Endothelial cell of umbilical vein (primary cell): ENCODE measurements at regions not wholly inside any gene's neighbourhood (a gene's known extent, or its start where the extent isn't known, plus 50 kb on each side); places are given as distances from the start of the nearest gene placed in this dataset.

Source experiments
- BruUV-seq: library from RNA; stranded (reverse); fragments of 400-500 nt; replicated peaks from 2 replicates; lab custom pipeline; 2021; lab: Mats Ljungman, UMichigan
- CTCF ChIA-PET: fragments of 300-600, 350-600 bp; sonication (Branson Sonifier 250); formaldehyde crosslinking; loops from one replicate; lab custom pipeline; 2021; ENCODE audit warnings: antibody characterized with exemption, inconsistent platforms; lab: Charles Lee
- POLR2A ChIA-PET: fragments of 300-600, 350-600 bp; sonication (Branson Sonifier 250); formaldehyde crosslinking; loops from one replicate; lab custom pipeline; 2021; ENCODE audit warnings: antibody characterized with exemption, inconsistent platforms; lab: Charles Lee
- DNase-seq: peaks from one replicate; pipeline ENCODE4 v3.0.0-alpha.2; 2011; ENCODE audit warnings: low read depth, low spot score
- FAIRE-seq: peaks from 2 replicates; lab custom pipeline; 2011; peaks lifted over from hg19 to GRCh38; lab: Jason Lieb, UNC
- H2AFZ ChIP-seq: 2 replicates; pipeline ENCODE4 v1.6.0; 2012; ENCODE audit warnings: low read depth, low read length, control low read depth, inconsistent platforms
- H3K27ac ChIP-seq: 2 replicates; pipeline ENCODE4 v1.5.1; 2011; ENCODE audit warnings: low read depth, mild to moderate bottlenecking, control low read depth, low read length, moderate library complexity; ENCODE audit not compliant: insufficient read depth
- H3K27me3 ChIP-seq, 2 experiments: 2 replicates each; pipeline versions ENCODE4 v1.6.0 to v1.6.1; 2011; ENCODE audit warnings: low read length in 2 of 2, mixed read lengths in 1 of 2; ENCODE audit not compliant: control insufficient read depth in 2 of 2, insufficient read depth in 2 of 2
- H3K36me3 ChIP-seq, 2 experiments: 2 replicates in 1 of 2; 3 replicates in 1 of 2; pipeline ENCODE4 v1.5.1; 2011; ENCODE audit warnings: low read length in 2 of 2, mild to moderate bottlenecking in 1 of 2, moderate library complexity in 1 of 2; ENCODE audit not compliant: control insufficient read depth in 2 of 2, insufficient read depth in 2 of 2; ENCODE audit errors: extremely low read depth in 1 of 2
- H3K4me1 ChIP-seq: 3 replicates; pipeline ENCODE4 v1.5.1; 2011; ENCODE audit warnings: mild to moderate bottlenecking, low read length; ENCODE audit not compliant: control insufficient read depth, insufficient read depth; ENCODE audit errors: extremely low read depth
- H3K4me2 ChIP-seq: 2 replicates; pipeline ENCODE4 v1.6.1; 2011; ENCODE audit warnings: low read length, control low read depth, mixed read lengths; ENCODE audit not compliant: insufficient read depth
- H3K4me3 ChIP-seq, 3 experiments: fragments of 200-600 bp in 1 of 3; sonication (generic), shearing (Covaris generic) in 1 of 3; replicated peaks in 1 of 3; 2 replicates each; pipeline ENCODE4 v1.5.1; 2011 to 2016; ENCODE audit warnings: control low read depth in 3 of 3, low read length in 3 of 3, mild to moderate bottlenecking in 2 of 3, inconsistent platforms in 1 of 3, low read depth in 1 of 3, moderate library complexity in 1 of 3; ENCODE audit not compliant: insufficient read depth in 1 of 3
- H3K79me2 ChIP-seq: 2 replicates; pipeline ENCODE4 v1.6.0; 2012; ENCODE audit warnings: low read length, inconsistent platforms; ENCODE audit not compliant: control insufficient read depth, insufficient read depth
- H3K9ac ChIP-seq: replicated peaks from 2 replicates; pipeline ENCODE3; 2011; ENCODE audit warnings: low read length, control low read depth; ENCODE audit not compliant: insufficient read depth; ENCODE audit errors: extremely low read depth
- H3K9me1 ChIP-seq: replicated peaks from 3 replicates; pipeline ENCODE4 v1.6.0; 2011; ENCODE audit warnings: mild to moderate bottlenecking, low read length; ENCODE audit not compliant: control insufficient read depth, insufficient read depth; ENCODE audit errors: extremely low read depth
- H3K9me3 ChIP-seq: replicated peaks from 2 replicates; pipeline ENCODE4 v1.5.1; 2012; ENCODE audit warnings: low read length, inconsistent platforms; ENCODE audit not compliant: control insufficient read depth, insufficient read depth
- H4K20me1 ChIP-seq: replicated peaks from 2 replicates; pipeline ENCODE3; 2011; ENCODE audit warnings: mild to moderate bottlenecking, low read length; ENCODE audit not compliant: control insufficient read depth, insufficient read depth; ENCODE audit errors: extremely low read depth
- CTCF ChIP-seq, 2 donors: IDR thresholded peaks; 1 replicate in 1 of 2; 2 replicates in 1 of 2; pipeline ENCODE4 v1.5.1; 2011; ENCODE audit warnings: low read length in 2 of 2, mild to moderate bottlenecking in 2 of 2, moderate library complexity in 2 of 2, control low read depth in 1 of 2, inconsistent platforms in 1 of 2, low read depth in 1 of 2; ENCODE audit not compliant: insufficient read depth in 1 of 2; ENCODE audit errors: extremely low read depth in 1 of 2
- EZH2 ChIP-seq: IDR thresholded peaks from 2 replicates; pipeline ENCODE4 v1.6.1; 2012; ENCODE audit warnings: borderline replicate concordance, low read depth, mild to moderate bottlenecking, moderate library complexity, low read length, inconsistent platforms; ENCODE audit not compliant: severe bottlenecking
- FOS ChIP-seq: IDR thresholded peaks from 2 replicates; pipeline ENCODE4 v1.6.1; 2011; ENCODE audit warnings: mild to moderate bottlenecking, low read length, moderate library complexity, borderline replicate concordance; ENCODE audit not compliant: insufficient read depth
- GATA2 ChIP-seq: IDR thresholded peaks from 2 replicates; pipeline ENCODE4 v1.7.0; 2011; ENCODE audit warnings: low read depth, mild to moderate bottlenecking, moderate library complexity, mixed read lengths, low read length; ENCODE audit not compliant: insufficient read length, insufficient read depth
- JUN ChIP-seq: IDR thresholded peaks from 2 replicates; pipeline ENCODE4 v1.6.1; 2011; ENCODE audit warnings: borderline replicate concordance, low read depth; ENCODE audit not compliant: insufficient read length, insufficient read depth
- MAX ChIP-seq: IDR thresholded peaks from 2 replicates; pipeline ENCODE4 v1.6.1; 2011; ENCODE audit not compliant: insufficient read depth, insufficient read length
- MYC ChIP-seq: IDR thresholded peaks from one replicate; pipeline ENCODE4 v1.6.1; 2011; ENCODE audit warnings: mild to moderate bottlenecking, low read depth, low read length
- POLR2A ChIP-seq: IDR thresholded peaks from 2 replicates; pipeline ENCODE4 v1.6.1; 2012; ENCODE audit warnings: low read depth, mild to moderate bottlenecking, control low read depth, low read length
- POLR2AphosphoS5 ChIP-seq: IDR thresholded peaks from 2 replicates; pipeline ENCODE4 v1.6.1; 2012; ENCODE audit warnings: low read depth, mild to moderate bottlenecking, control low read depth, low read length, moderate library complexity; ENCODE audit not compliant: insufficient read depth
- dilution Hi-C: fragments of 300-500 bp; cut with MboI; formaldehyde crosslinking; loops from one replicate; pipeline ENCODE4 v1.15.0; 2019; ENCODE audit warnings: low sequenced_read_pairs; ENCODE audit not compliant: extremely low pct_ligation_motif_present
- intact Hi-C: fragments of 100-400 bp; cut with micrococcal nuclease; formaldehyde crosslinking; loops from one replicate; pipeline ENCODE4 v1.10.0; 2022

- no peak overlapping the region for H3K4me3 ChIP-seq
- POLR2A ChIA-PET: no interaction called here
- intact Hi-C loops: no loop called here
- H3K79me2 ChIP-seq: no peaks in the 10 kb centered on the region
- no peak for TF ChIP-seq MAX
- CTCF ChIA-PET: no interaction called here
- peaks cover 0 to 2% of the 10 kb centered on the region in 2 experiments for H3K27me3 ChIP-seq
- H3K9me3 ChIP-seq: no peaks in the 10 kb centered on the region
- H3K4me2 ChIP-seq: no peak overlapping the region
- FAIRE-seq (no peak), DNase-seq (no peak)
- peaks cover 13% of the 10 kb centered on the region for H3K4me1 ChIP-seq
- no peaks in the 10 kb centered on the region for H4K20me1 ChIP-seq
- H2AFZ ChIP-seq: no peak overlapping the region
- no peaks in the 10 kb centered on the region for H3K36me3 ChIP-seq
- BruUV-seq: no TSS peak
- H3K27ac ChIP-seq: no peak overlapping the region
- dilution Hi-C loops: no loop called here
- H3K9me1 ChIP-seq: no peaks in the 10 kb centered on the region
- H3K9ac ChIP-seq: no peak overlapping the region
These were observed 336.6 kb upstream of the GATB start for GRCh38 chr4:152097371-152097770.

- H3K4me3 ChIP-seq: no peak overlapping the region
- peaks cover 9% of the 10 kb centered on the region for H3K4me1 ChIP-seq
- H3K27ac ChIP-seq: no peak overlapping the region
- H3K9me3 ChIP-seq: no peaks in the 10 kb centered on the region
- no peak overlapping the region for H3K4me2 ChIP-seq
- intact Hi-C loops: no loop called here
- no peaks in the 10 kb centered on the region for H3K9me1 ChIP-seq
- H4K20me1 ChIP-seq: no peaks in the 10 kb centered on the region
- DNase-seq: no peak
- no peak overlapping the region for H2AFZ ChIP-seq
- H3K79me2 ChIP-seq: no peaks in the 10 kb centered on the region
- ChIA-PET POLR2A (no interaction called here), CTCF (no interaction called here)
- H3K27me3 ChIP-seq: peaks cover 0 to 2% of the 10 kb centered on the region in 2 experiments
- no peak for FAIRE-seq
- no peak for TF ChIP-seq JUN
- no peak for TF ChIP-seq MYC
- no peak for TF ChIP-seq POLR2AphosphoS5
- TF ChIP-seq MAX: no peak
- TF ChIP-seq POLR2A: no peak
- TF ChIP-seq CTCF (IDR thresholded peaks at IDR 0.05; ENCODE audit: extremely low read depth in 1 of 2, insufficient read depth in 1 of 2, low read depth in 1 of 2, low read length in 2 of 2): no peak
- TF ChIP-seq FOS: no peak
- TF ChIP-seq EZH2: no peak
- TF ChIP-seq GATA2: no peak
- no peak overlapping the region for H3K9ac ChIP-seq
- dilution Hi-C loops: no loop called here
- BruUV-seq: no TSS peak
- no peaks in the 10 kb centered on the region for H3K36me3 ChIP-seq
These were observed 334.9 kb upstream of the GATB start for GRCh38 chr4:152095701-152096070.
